ENCODE measurements at regions not wholly inside any gene's neighbourhood (a gene's known extent, or its start where the extent isn't known, plus 50 kb on each side); places are given as distances from the start of the nearest gene placed in this dataset.
A peak's percentile ranks its signal among the peaks of the same experiment; 100 is the strongest.
"Not testable (repeated sequence)": the region's sequence is repeated elsewhere in the genome, so short reads cannot be mapped to it uniquely, and the experiment has no call there.

GRCh38 chr12:63406781-63407180 is 255.8 kb upstream of the AVPR1A start:
- DNase-seq = no peak

GRCh38 chr12:63404611-63405010 is 253.6 kb upstream of the AVPR1A start:
- no peak for DNase-seq

GRCh38 chr12:63403256-63403655 is 252.3 kb upstream of the AVPR1A start:
- DNase-seq = no peak

GRCh38 chr12:63400718-63401117 is 249.7 kb upstream of the AVPR1A start:
- no peak for DNase-seq

- DNase-seq = no peak
Observed at GRCh38 chr12:63400318-63400717, 249.3 kb upstream of the AVPR1A start.

- no peak for DNase-seq
Observed at GRCh38 chr12:63397807-63398206, 246.8 kb upstream of the AVPR1A start.

GRCh38 chr12:63396135-63396534 is 245.1 kb upstream of the AVPR1A start:
- no peak for DNase-seq

- no peak for DNase-seq
Observed at GRCh38 chr12:63394983-63395382, 244.0 kb upstream of the AVPR1A start.

- no peak for DNase-seq
Observed at GRCh38 chr12:63394349-63394748, 243.3 kb upstream of the AVPR1A start.

- no peak for DNase-seq
Observed at GRCh38 chr12:63389211-63389610, 238.2 kb upstream of the AVPR1A start.

GRCh38 chr12:63387771-63388170 is 236.8 kb upstream of the AVPR1A start:
- peak; percentile 26 for DNase-seq

GRCh38 chr12:63382930-63383329 is 231.9 kb upstream of the AVPR1A start:
- no peak for DNase-seq

GRCh38 chr12:63362791-63363190 is 211.8 kb upstream of the AVPR1A start:
- no peak for DNase-seq

- DNase-seq = no peak
Observed at GRCh38 chr12:63362166-63362565, 211.2 kb upstream of the AVPR1A start.

GRCh38 chr12:63354969-63355368 is 204.0 kb upstream of the AVPR1A start:
- DNase-seq = no peak

GRCh38 chr12:63353559-63353958 is 202.6 kb upstream of the AVPR1A start:
- DNase-seq = no peak

GRCh38 chr12:63351370-63351769 is 200.4 kb upstream of the AVPR1A start:
- no peak for DNase-seq

GRCh38 chr12:63348556-63348955 is 197.6 kb upstream of the AVPR1A start:
- no peak for DNase-seq

GRCh38 chr12:63337158-63337557 is 186.2 kb upstream of the AVPR1A start:
- not testable (repeated sequence) for DNase-seq

- no peak for DNase-seq
Observed at GRCh38 chr12:63326260-63326659, 175.3 kb upstream of the AVPR1A start.

GRCh38 chr12:63325757-63326156 is 174.8 kb upstream of the AVPR1A start:
- no peak for DNase-seq

- DNase-seq = no peak
Observed at GRCh38 chr12:63323942-63324341, 172.9 kb upstream of the AVPR1A start.

GRCh38 chr12:63321373-63321772 is 170.4 kb upstream of the AVPR1A start:
- DNase-seq = no peak

- DNase-seq = no peak
Observed at GRCh38 chr12:63319936-63320633, 169.1 kb upstream of the AVPR1A start.

GRCh38 chr12:63319386-63319785 is 168.4 kb upstream of the AVPR1A start:
- DNase-seq = no peak
